ENCODE measurements at regions not wholly inside any gene's neighbourhood (a gene's known extent, or its start where the extent isn't known, plus 50 kb on each side); places are given as distances from the start of the nearest gene placed in this dataset.

- Histone ChIP-seq H2AFZ (ENCODE audit: low read depth, low read length) (no peak overlapping the region), H3K4me2 (ENCODE audit: insufficient read depth, low read length) (no peak overlapping the region), H3K36me3 (ENCODE audit: control insufficient read depth in 2 of 2, extremely low read depth in 1 of 2, insufficient read depth in 2 of 2, low read length in 2 of 2) (no peaks in the 10 kb centered on the region), H3K4me1 (ENCODE audit: control insufficient read depth, extremely low read depth, insufficient read depth, low read length) (no peaks in the 10 kb centered on the region), H3K9me1 (replicated peaks; ENCODE audit: control insufficient read depth, extremely low read depth, insufficient read depth, low read length) (no peaks in the 10 kb centered on the region), H3K9ac (replicated peaks; ENCODE audit: extremely low read depth, insufficient read depth, low read length) (no peak overlapping the region), H3K27me3 (ENCODE audit: control insufficient read depth in 2 of 2, insufficient read depth in 2 of 2, low read length in 2 of 2) (no peaks in the 10 kb centered on the region), H3K9me3 (replicated peaks; ENCODE audit: control insufficient read depth, insufficient read depth, low read length) (no peaks in the 10 kb centered on the region), H3K79me2 (ENCODE audit: control insufficient read depth, insufficient read depth, low read length) (no peaks in the 10 kb centered on the region), H3K4me3 (replicated peaks in 1 of 3; ENCODE audit: insufficient read depth in 1 of 3, low read depth in 1 of 3, low read length in 3 of 3) (no peak overlapping the region), H4K20me1 (replicated peaks; ENCODE audit: control insufficient read depth, extremely low read depth, insufficient read depth, low read length) (no peaks in the 10 kb centered on the region), H3K27ac (ENCODE audit: insufficient read depth, low read depth, low read length) (no peak overlapping the region)
- FAIRE-seq (no peak), DNase-seq (ENCODE audit: low read depth, low spot score) (no peak)
- BruUV-seq (replicated peaks): no TSS peak
- TF ChIP-seq MAX (IDR thresholded peaks at IDR 0.05; ENCODE audit: insufficient read depth, insufficient read length) (no peak), FOS (IDR thresholded peaks at IDR 0.05; ENCODE audit: borderline replicate concordance, insufficient read depth, low read length) (no peak), CTCF (IDR thresholded peaks at IDR 0.05; ENCODE audit: extremely low read depth in 1 of 2, insufficient read depth in 1 of 2, low read depth in 1 of 2, low read length in 2 of 2) (no peak), MYC (IDR thresholded peaks at IDR 0.05; ENCODE audit: low read depth, low read length) (no peak), POLR2AphosphoS5 (IDR thresholded peaks at IDR 0.05; ENCODE audit: insufficient read depth, low read depth, low read length) (no peak), JUN (IDR thresholded peaks at IDR 0.05; ENCODE audit: borderline replicate concordance, insufficient read depth, insufficient read length, low read depth) (no peak), EZH2 (IDR thresholded peaks at IDR 0.05; ENCODE audit: borderline replicate concordance, low read depth, low read length, severe bottlenecking) (no peak), POLR2A (IDR thresholded peaks at IDR 0.05; ENCODE audit: low read depth, low read length) (no peak), GATA2 (IDR thresholded peaks at IDR 0.05; ENCODE audit: insufficient read depth, insufficient read length, low read depth, low read length) (no peak)
- ChIA-PET CTCF (interaction anchor here (1.6 kb wide), 1 partner anchor 9 kb away, joined by 3 read pairs; no protein-coding TSS in a partner anchor), POLR2A (no interaction called here)
- dilution Hi-C loops (cut with MboI; ENCODE audit: extremely low pct_ligation_motif_present, low sequenced_read_pairs): no loop called here
- intact Hi-C loops (cut with micrococcal nuclease): no loop called here
Observed at GRCh38 chr6:132893772-132894490, 79.6 kb downstream of the RPS12 start.

Data from endothelial cell of umbilical vein (primary cell).